Ishikawa (cell line): ENCODE measurements at regions not wholly inside any gene's neighbourhood (a gene's known extent, or its start where the extent isn't known, plus 50 kb on each side); places are given as distances from the start of the nearest gene placed in this dataset.

ENCODE experiments used
- CEBPB ChIP-seq: IDR thresholded peaks from 2 replicates; pipeline ENCODE4 v1.6.1; 2012
- EP300 ChIP-seq: IDR thresholded peaks from 2 replicates; pipeline ENCODE4 v1.6.1; 2012; ENCODE audit warnings: borderline replicate concordance
- FOXM1 ChIP-seq: IDR thresholded peaks from 2 replicates; pipeline ENCODE4 v1.6.1; 2012; ENCODE audit warnings: low read depth, borderline replicate concordance
- MAX ChIP-seq: IDR thresholded peaks from 2 replicates; pipeline ENCODE4 v1.6.1; 2012
- YY1 ChIP-seq: IDR thresholded peaks from 2 replicates; pipeline ENCODE4 v1.6.1; 2012; ENCODE audit warnings: low read depth

- TF ChIP-seq YY1: no peak
- TF ChIP-seq FOXM1: no peak
- TF ChIP-seq EP300: no peak
- TF ChIP-seq MAX: no peak
- TF ChIP-seq CEBPB: no peak
Measured at GRCh38 chr13:39928261-39928660, 272.8 kb downstream of the COG6 start.
